Heart left ventricle (tissue), 16 donors: ENCODE measurements at regions not wholly inside any gene's neighbourhood (a gene's known extent, or its start where the extent isn't known, plus 50 kb on each side); places are given as distances from the start of the nearest gene placed in this dataset.
A peak's percentile ranks its signal among the peaks of the same experiment; 100 is the strongest.

Experiments used
- ATAC-seq, 4 donors: fragments of 200-7000 bp; cut with Tn5 transposase; one replicate each; pipeline ENCODE4 v1.9.1; 2020 to 2022; ENCODE audit warnings: moderate library complexity in 4 of 4, mild to moderate bottlenecking in 3 of 4, moderate number of reproducible peaks in 1 of 4
- DNase-seq, 5 donors: peaks; one replicate each; pipeline ENCODE4 v3.0.0-alpha.2; 2020
- H3K27ac ChIP-seq, 12 donors: fragments of 200-600 bp; sonication (generic) in 4 of 12; one replicate each; pipeline versions ENCODE4 v1.5.0 to v1.8.0; 2016 to 2022; ENCODE audit warnings: mild to moderate bottlenecking in 2 of 12
- H3K27me3 ChIP-seq, 9 donors: fragments of 200-600 bp; sonication (generic) in 2 of 9; one replicate each; pipeline versions ENCODE4 v1.5.1 to v1.8.0; 2016 to 2022; ENCODE audit warnings: mild to moderate bottlenecking in 3 of 9
- H3K36me3 ChIP-seq, 9 donors: fragments of 200-600 bp; sonication (generic) in 2 of 9; one replicate each; pipeline versions ENCODE4 v1.5.0 to v1.8.0; 2018 to 2022; ENCODE audit warnings: mild to moderate bottlenecking in 2 of 9
- H3K4me1 ChIP-seq, 12 donors: fragments of 200-600 bp; sonication (generic) in 4 of 12; one replicate each; pipeline versions ENCODE4 v1.5.0 to v1.8.0; 2016 to 2022; ENCODE audit warnings: mild to moderate bottlenecking in 3 of 12
- H3K4me3 ChIP-seq, 12 donors: fragments of 200-600 bp; sonication (generic) in 4 of 12; one replicate each; pipeline versions ENCODE4 v1.5.0 to v1.8.0; 2017 to 2022; ENCODE audit warnings: mild to moderate bottlenecking in 9 of 12, moderate library complexity in 4 of 12
- H3K9me3 ChIP-seq, 12 donors: fragments of 200-600 bp; sonication (generic) in 4 of 12; one replicate each; pipeline versions ENCODE4 v1.5.0 to v1.8.0; 2016 to 2022; ENCODE audit warnings: mild to moderate bottlenecking in 1 of 12
- POLR2A ChIP-seq, 2 donors: fragments of 450-650 bp; IDR thresholded peaks; one replicate each; pipeline ENCODE4 v1.6.1; 2017; ENCODE audit warnings: antibody characterized with exemption in 2 of 2, mild to moderate bottlenecking in 2 of 2, moderate library complexity in 2 of 2
- WGBS, 4 donors: extraction: QIAGEN DNeasy Blood & Tissue Kit in 2 of 4; methylation state at CpG; one replicate each; pipeline versions ENCODE4 v1.1.5 to v1.1.7; 2013 to 2018; 5-methylcytosine and 5-hydroxymethylcytosine counted together
- intact Hi-C, 10 donors: fragments of 100-400 bp; cut with DNase I; formaldehyde crosslinking; loops; one replicate each; pipeline versions ENCODE4 v1.11.1 to v1.14.2; 2022
- TF ChIP-seq, protein P1 (sequence below), 12 donors: fragments of 200-600 bp; sonication (generic) in 4 of 12; IDR thresholded peaks; one replicate each; pipeline versions ENCODE4 v1.5.0 to v1.8.0; 2018 to 2022; ENCODE audit warnings: antibody characterized with exemption in 12 of 12, mild to moderate bottlenecking in 5 of 12
- donor health status: ischemic (EF 13 %, LVEDD 7.1; RV severe dilation, severe dysfunction).
- donor health status: healthy with polysubstance abuse.
- donor health status: DM: no; HTN: yes; CAD: no.
- donor health status: DM: no; HTN: no; CAD: no.
- donor health status: ischemic (EF 25% LVEDD 6.9; RV normal size, moderate dysfunction).
- donor health status: ischemic (EF 25% LVEDD 5.7; RV mildly dilated, moderate dysfunction).
- donor health status: healthy.
- donor health status: DM: yes; HTN: yes; CAD: no.
- donor health status: ischemic (EF 35%, LVEDD 5.7; RV mildly dilated, moderate dysfunction).
- donor health status: nonischemic (EF 11% LVEDD 7.7; RV severe dilation, severe dysfunction).
- donor health status: DM: yes; HTN: yes; CAD: no.
- donor health status: PGD.
- donor health status: ischemic (EF 29% LVEDD 5.4; RV normal size, mild dysfunction).
- donor health status: nonischemic (EF 23%, LVEDD 6.1; RV moderate dilation, normal function).

DNA sequence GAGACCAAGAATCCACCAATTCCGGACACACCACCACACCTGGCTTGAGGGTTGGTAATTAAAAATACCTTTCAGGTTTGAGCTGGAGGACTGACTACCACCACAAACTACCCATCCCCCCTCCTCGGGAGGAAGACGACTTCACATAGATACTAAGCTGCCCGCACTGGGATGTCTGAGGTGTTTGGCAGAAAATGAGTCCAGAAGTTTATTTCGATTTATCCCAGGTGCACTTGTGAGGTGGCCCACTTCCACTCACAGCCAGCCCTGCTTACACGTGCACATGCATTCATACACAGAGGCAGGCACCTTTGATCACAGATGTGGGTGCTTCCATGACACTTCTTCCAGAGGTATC, 187.1 kb downstream of the ID4 start:
- Histone ChIP-seq H3K4me1 (no peaks in the 10 kb centered on the region), H3K27ac (no peak overlapping the region)

DNA sequence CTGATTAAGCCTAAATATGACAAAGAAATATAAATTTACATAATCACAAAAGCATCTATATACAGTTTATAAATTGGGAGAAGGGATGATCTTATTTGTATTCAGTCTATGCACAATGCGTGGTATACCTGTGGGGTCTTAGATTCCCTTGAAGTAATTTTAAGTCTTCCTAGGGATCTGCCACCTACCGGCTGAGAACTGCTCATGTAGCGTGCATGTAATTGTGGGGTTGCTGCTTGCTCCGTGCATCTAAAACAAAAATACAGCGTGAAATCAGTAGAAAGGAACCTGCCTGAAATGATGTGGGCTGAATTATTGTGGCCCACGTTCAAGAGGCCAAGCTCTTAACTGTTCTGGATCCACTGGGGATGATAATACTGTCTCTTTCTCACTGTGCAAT, 187.3 kb downstream of the MBOAT1 start:
- 72 to 84% (median 80%) methylated on average over 6 of the region's 6 CpGs for WGBS, 4 donors
- no peak overlapping the region for H3K4me3 ChIP-seq

More for the DNA sequence above, 187.1 kb downstream of the ID4 start:
- no peak for TF ChIP-seq POLR2A (IDR thresholded peaks at IDR 0.05)
- TF ChIP-seq, protein P1, sequence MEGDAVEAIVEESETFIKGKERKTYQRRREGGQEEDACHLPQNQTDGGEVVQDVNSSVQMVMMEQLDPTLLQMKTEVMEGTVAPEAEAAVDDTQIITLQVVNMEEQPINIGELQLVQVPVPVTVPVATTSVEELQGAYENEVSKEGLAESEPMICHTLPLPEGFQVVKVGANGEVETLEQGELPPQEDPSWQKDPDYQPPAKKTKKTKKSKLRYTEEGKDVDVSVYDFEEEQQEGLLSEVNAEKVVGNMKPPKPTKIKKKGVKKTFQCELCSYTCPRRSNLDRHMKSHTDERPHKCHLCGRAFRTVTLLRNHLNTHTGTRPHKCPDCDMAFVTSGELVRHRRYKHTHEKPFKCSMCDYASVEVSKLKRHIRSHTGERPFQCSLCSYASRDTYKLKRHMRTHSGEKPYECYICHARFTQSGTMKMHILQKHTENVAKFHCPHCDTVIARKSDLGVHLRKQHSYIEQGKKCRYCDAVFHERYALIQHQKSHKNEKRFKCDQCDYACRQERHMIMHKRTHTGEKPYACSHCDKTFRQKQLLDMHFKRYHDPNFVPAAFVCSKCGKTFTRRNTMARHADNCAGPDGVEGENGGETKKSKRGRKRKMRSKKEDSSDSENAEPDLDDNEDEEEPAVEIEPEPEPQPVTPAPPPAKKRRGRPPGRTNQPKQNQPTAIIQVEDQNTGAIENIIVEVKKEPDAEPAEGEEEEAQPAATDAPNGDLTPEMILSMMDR (IDR thresholded peaks at IDR 0.05) = no peak
- H3K9me3 ChIP-seq = no peaks in the 10 kb centered on the region
- no peak for DNase-seq
- H3K36me3 ChIP-seq = no peaks in the 10 kb centered on the region
- intact Hi-C loops = no loop called here
- no peak for ATAC-seq
- H3K27me3 ChIP-seq = no peaks in the 10 kb centered on the region
- H3K4me3 ChIP-seq = peak overlapping the region in 1 of 12 donors; percentile 12
- 83 to 90% (median 86%) methylated on average over 6 of the region's 6 CpGs for WGBS, 4 donors

DNA sequence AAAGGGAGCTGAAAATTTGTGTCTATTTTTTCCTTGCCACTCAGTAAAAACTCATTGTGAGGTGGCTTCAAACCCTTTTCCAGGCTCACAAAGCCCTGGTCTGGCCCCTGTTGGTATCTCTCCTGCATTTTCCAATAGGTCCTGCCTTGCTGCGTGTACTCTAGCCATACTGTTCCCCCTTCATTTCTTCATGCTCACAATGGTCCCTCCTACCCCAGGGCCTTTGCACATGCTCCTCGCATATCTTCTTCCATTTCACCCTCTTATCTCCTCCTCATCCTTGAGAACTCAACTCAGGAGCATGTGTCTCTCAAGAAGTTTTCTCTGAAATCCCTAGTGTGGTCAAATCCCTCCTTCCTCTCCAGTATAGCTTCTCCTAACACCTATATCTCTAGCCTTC, 186.6 kb downstream of the MBOAT1 start:
- intact Hi-C loops = no loop called here
- no peak overlapping the region for H3K4me3 ChIP-seq
- H3K4me1 ChIP-seq = no peaks in the 10 kb centered on the region
- no peaks in the 10 kb centered on the region for H3K36me3 ChIP-seq
- no peak for DNase-seq
- no peak for TF ChIP-seq POLR2A (IDR thresholded peaks at IDR 0.05)
- TF ChIP-seq, protein P1 (IDR thresholded peaks at IDR 0.05) = no peak
- H3K27me3 ChIP-seq = no peaks in the 10 kb centered on the region
- no peak for ATAC-seq
- no peak overlapping the region for H3K27ac ChIP-seq
- no peaks in the 10 kb centered on the region for H3K9me3 ChIP-seq
- WGBS, 4 donors = 88 to 91% (median 89%) methylated on average over 2 of the region's 2 CpGs

More for the DNA sequence above, 187.3 kb downstream of the MBOAT1 start:
- no peak overlapping the region for H3K27ac ChIP-seq
- no peaks in the 10 kb centered on the region for H3K9me3 ChIP-seq
- H3K27me3 ChIP-seq = no peaks in the 10 kb centered on the region
- no peak for TF ChIP-seq POLR2A (IDR thresholded peaks at IDR 0.05)
- TF ChIP-seq, protein P1 (IDR thresholded peaks at IDR 0.05) = no peak
- intact Hi-C loops = no loop called here
- no peak for DNase-seq
- H3K4me1 ChIP-seq = no peaks in the 10 kb centered on the region
- no peak for ATAC-seq
- no peaks in the 10 kb centered on the region for H3K36me3 ChIP-seq

DNA sequence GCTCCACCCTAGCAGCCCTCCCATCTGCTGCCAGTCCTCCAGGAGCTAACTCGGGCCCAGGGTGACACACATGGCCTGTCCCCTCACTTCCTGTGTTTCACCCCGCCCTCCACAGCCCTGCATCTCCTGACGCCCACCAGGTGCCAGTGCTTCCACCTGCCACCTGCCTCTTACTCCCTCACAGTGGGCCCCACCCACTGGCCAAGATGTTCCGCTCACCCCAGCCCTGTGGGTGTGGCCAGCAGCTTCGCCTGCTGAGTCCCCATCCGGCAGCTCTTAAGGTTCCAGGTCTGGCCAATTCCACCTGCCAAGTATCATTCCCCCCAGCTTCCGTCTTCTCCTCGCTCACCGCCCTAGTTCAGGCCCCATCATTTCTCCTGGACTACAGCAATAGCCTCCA, 184.1 kb downstream of the MBOAT1 start:
- 82 to 87% (median 84%) methylated on average over 9 of the region's 9 CpGs for WGBS, 4 donors
- intact Hi-C loops = no loop called here
- DNase-seq = no peak
- TF ChIP-seq, protein P1 (IDR thresholded peaks at IDR 0.05) = no peak
- TF ChIP-seq POLR2A (IDR thresholded peaks at IDR 0.05) = no peak
- Histone ChIP-seq H3K27me3 (peaks cover 0 to 8% (median 0%) of the 10 kb centered on the region in 9 donors), H3K36me3 (no peaks in the 10 kb centered on the region), H3K9me3 (no peaks in the 10 kb centered on the region), H3K4me3 (no peak overlapping the region), H3K27ac (no peak overlapping the region), H3K4me1 (no peaks in the 10 kb centered on the region)
- no peak for ATAC-seq
